Breast epithelium (tissue), 3 donors: ENCODE measurements at regions not wholly inside any gene's neighbourhood (a gene's known extent, or its start where the extent isn't known, plus 50 kb on each side); places are given as distances from the start of the nearest gene placed in this dataset.

Source experiments
- CTCF ChIP-seq, 3 donors: fragments of 450-650 bp; IDR thresholded peaks; one replicate each; pipeline ENCODE4 v1.5.1; 2016 to 2017; ENCODE audit warnings: antibody characterized with exemption in 3 of 3, mild to moderate bottlenecking in 3 of 3, moderate library complexity in 3 of 3
- POLR2A ChIP-seq: fragments of 450-650 bp; IDR thresholded peaks from one replicate; pipeline ENCODE4 v1.6.1; 2016; ENCODE audit warnings: antibody characterized with exemption, mild to moderate bottlenecking, moderate library complexity

- TF ChIP-seq CTCF (IDR thresholded peaks at IDR 0.05) (no peak), POLR2A (no peak)
These were observed 2202.2 kb upstream of the C9orf72 start for GRCh38 chr9:29775491-29775890.
